ENCODE measurements at regions not wholly inside any gene's neighbourhood (a gene's known extent, or its start where the extent isn't known, plus 50 kb on each side); places are given as distances from the start of the nearest gene placed in this dataset.
"Not testable (repeated sequence)": the region's sequence is repeated elsewhere in the genome, so short reads cannot be mapped to it uniquely, and the experiment has no call there.

GRCh38 chr11:92087725-92088537 is 136.7 kb upstream of the FAT3 start:
- no peak overlapping the region for H3K9ac ChIP-seq (ENCODE audit: low read length in 5 of 5)
- H3K4me1 ChIP-seq (ENCODE audit: control insufficient read depth in 5 of 5, insufficient read depth in 5 of 5, low read length in 5 of 5), result no peaks in the 10 kb centered on the region
- H3K4me3 ChIP-seq (ENCODE audit: low read depth in 1 of 5, low read length in 5 of 5), result no peak overlapping the region
- H3K27me3 ChIP-seq (ENCODE audit: control insufficient read depth in 5 of 5, insufficient read depth in 4 of 5, low read length in 5 of 5), result no peaks in the 10 kb centered on the region
- peaks cover 0 to 5% (median 0%) of the 10 kb centered on the region in 5 donors for H3K9me3 ChIP-seq (ENCODE audit: control insufficient read depth in 5 of 5, low read length in 5 of 5)
- no peaks in the 10 kb centered on the region for H3K36me3 ChIP-seq (ENCODE audit: control insufficient read depth in 5 of 5, insufficient read depth in 5 of 5, low read length in 5 of 5)
- H3K27ac ChIP-seq (ENCODE audit: low read depth, low read length), result no peak overlapping the region

GRCh38 chr11:92083123-92083522 is 141.5 kb upstream of the FAT3 start:
- Histone ChIP-seq H3K27ac (ENCODE audit: low read depth, low read length) (no peak overlapping the region), H3K4me1 (ENCODE audit: control insufficient read depth in 5 of 5, insufficient read depth in 5 of 5, low read length in 5 of 5) (no peaks in the 10 kb centered on the region), H3K9me3 (ENCODE audit: control insufficient read depth in 5 of 5, low read length in 5 of 5) (peaks cover 0 to 5% (median 0%) of the 10 kb centered on the region in 5 donors), H3K4me3 (ENCODE audit: low read depth in 1 of 5, low read length in 5 of 5) (no peak overlapping the region), H3K27me3 (ENCODE audit: control insufficient read depth in 5 of 5, insufficient read depth in 4 of 5, low read length in 5 of 5) (no peaks in the 10 kb centered on the region), H3K9ac (ENCODE audit: low read length in 5 of 5) (no peak overlapping the region), H3K36me3 (ENCODE audit: control insufficient read depth in 5 of 5, insufficient read depth in 5 of 5, low read length in 5 of 5) (no peaks in the 10 kb centered on the region)

- Histone ChIP-seq H3K27ac (ENCODE audit: low read depth, low read length) (no peak overlapping the region), H3K9me3 (ENCODE audit: control insufficient read depth in 5 of 5, low read length in 5 of 5) (peaks cover 0 to 5% (median 0%) of the 10 kb centered on the region in 5 donors), H3K4me3 (ENCODE audit: low read depth in 1 of 5, low read length in 5 of 5) (no peak overlapping the region), H3K36me3 (ENCODE audit: control insufficient read depth in 5 of 5, insufficient read depth in 5 of 5, low read length in 5 of 5) (no peaks in the 10 kb centered on the region), H3K27me3 (ENCODE audit: control insufficient read depth in 5 of 5, insufficient read depth in 4 of 5, low read length in 5 of 5) (no peaks in the 10 kb centered on the region), H3K9ac (ENCODE audit: low read length in 5 of 5) (no peak overlapping the region), H3K4me1 (ENCODE audit: control insufficient read depth in 5 of 5, insufficient read depth in 5 of 5, low read length in 5 of 5) (no peaks in the 10 kb centered on the region)
These were observed 142.0 kb upstream of the FAT3 start for GRCh38 chr11:92082652-92083051.

- not testable (repeated sequence) for H3K27me3 ChIP-seq (ENCODE audit: control insufficient read depth in 5 of 5, insufficient read depth in 4 of 5, low read length in 5 of 5); H3K27ac ChIP-seq (ENCODE audit: low read depth, low read length); H3K4me1 ChIP-seq (ENCODE audit: control insufficient read depth in 5 of 5, insufficient read depth in 5 of 5, low read length in 5 of 5); H3K36me3 ChIP-seq (ENCODE audit: control insufficient read depth in 5 of 5, insufficient read depth in 5 of 5, low read length in 5 of 5); H3K4me3 ChIP-seq (ENCODE audit: low read depth in 1 of 5, low read length in 5 of 5); H3K9ac ChIP-seq (ENCODE audit: low read length in 5 of 5)
- peaks cover 0 to 11% (median 0%) of the 10 kb centered on the region in 5 donors for H3K9me3 ChIP-seq (ENCODE audit: control insufficient read depth in 5 of 5, low read length in 5 of 5)
These were observed 150.1 kb upstream of the FAT3 start for GRCh38 chr11:92074498-92074897.

- Histone ChIP-seq H3K4me3 (ENCODE audit: low read depth in 1 of 5, low read length in 5 of 5) (no peak overlapping the region), H3K4me1 (ENCODE audit: control insufficient read depth in 5 of 5, insufficient read depth in 5 of 5, low read length in 5 of 5) (no peaks in the 10 kb centered on the region), H3K27ac (ENCODE audit: low read depth, low read length) (no peak overlapping the region), H3K9me3 (ENCODE audit: control insufficient read depth in 5 of 5, low read length in 5 of 5) (peaks cover 0 to 7% (median 0%) of the 10 kb centered on the region in 5 donors), H3K9ac (ENCODE audit: low read length in 5 of 5) (no peak overlapping the region), H3K36me3 (ENCODE audit: control insufficient read depth in 5 of 5, insufficient read depth in 5 of 5, low read length in 5 of 5) (no peaks in the 10 kb centered on the region), H3K27me3 (ENCODE audit: control insufficient read depth in 5 of 5, insufficient read depth in 4 of 5, low read length in 5 of 5) (no peaks in the 10 kb centered on the region)
These were observed 153.0 kb upstream of the FAT3 start for GRCh38 chr11:92071660-92072059.

- no peaks in the 10 kb centered on the region for H3K4me1 ChIP-seq (ENCODE audit: control insufficient read depth in 5 of 5, insufficient read depth in 5 of 5, low read length in 5 of 5)
- H3K27me3 ChIP-seq (ENCODE audit: control insufficient read depth in 5 of 5, insufficient read depth in 4 of 5, low read length in 5 of 5), result no peaks in the 10 kb centered on the region
- no peaks in the 10 kb centered on the region for H3K36me3 ChIP-seq (ENCODE audit: control insufficient read depth in 5 of 5, insufficient read depth in 5 of 5, low read length in 5 of 5)
- no peak overlapping the region for H3K9ac ChIP-seq (ENCODE audit: low read length in 5 of 5)
- no peak overlapping the region for H3K4me3 ChIP-seq (ENCODE audit: low read depth in 1 of 5, low read length in 5 of 5)
- peaks cover 0 to 7% (median 0%) of the 10 kb centered on the region in 5 donors for H3K9me3 ChIP-seq (ENCODE audit: control insufficient read depth in 5 of 5, low read length in 5 of 5)
- no peak overlapping the region for H3K27ac ChIP-seq (ENCODE audit: low read depth, low read length)
These were observed 154.4 kb upstream of the FAT3 start for GRCh38 chr11:92070026-92070889.

- H3K4me1 ChIP-seq (ENCODE audit: control insufficient read depth in 5 of 5, insufficient read depth in 5 of 5, low read length in 5 of 5), result no peaks in the 10 kb centered on the region
- H3K9ac ChIP-seq (ENCODE audit: low read length in 5 of 5), result no peak overlapping the region
- no peaks in the 10 kb centered on the region for H3K27me3 ChIP-seq (ENCODE audit: control insufficient read depth in 5 of 5, insufficient read depth in 4 of 5, low read length in 5 of 5)
- no peak overlapping the region for H3K4me3 ChIP-seq (ENCODE audit: low read depth in 1 of 5, low read length in 5 of 5)
- peaks cover 0 to 7% (median 0%) of the 10 kb centered on the region in 5 donors for H3K9me3 ChIP-seq (ENCODE audit: control insufficient read depth in 5 of 5, low read length in 5 of 5)
- H3K36me3 ChIP-seq (ENCODE audit: control insufficient read depth in 5 of 5, insufficient read depth in 5 of 5, low read length in 5 of 5), result no peaks in the 10 kb centered on the region
- no peak overlapping the region for H3K27ac ChIP-seq (ENCODE audit: low read depth, low read length)
These were observed 157.6 kb upstream of the FAT3 start for GRCh38 chr11:92067016-92067415.

- Histone ChIP-seq H3K27me3 (ENCODE audit: control insufficient read depth in 5 of 5, insufficient read depth in 4 of 5, low read length in 5 of 5) (no peaks in the 10 kb centered on the region), H3K9ac (ENCODE audit: low read length in 5 of 5) (no peak overlapping the region), H3K4me3 (ENCODE audit: low read depth in 1 of 5, low read length in 5 of 5) (no peak overlapping the region), H3K36me3 (ENCODE audit: control insufficient read depth in 5 of 5, insufficient read depth in 5 of 5, low read length in 5 of 5) (no peaks in the 10 kb centered on the region), H3K4me1 (ENCODE audit: control insufficient read depth in 5 of 5, insufficient read depth in 5 of 5, low read length in 5 of 5) (no peaks in the 10 kb centered on the region), H3K9me3 (ENCODE audit: control insufficient read depth in 5 of 5, low read length in 5 of 5) (no peaks in the 10 kb centered on the region), H3K27ac (ENCODE audit: low read depth, low read length) (no peak overlapping the region)
These were observed 163.1 kb upstream of the FAT3 start for GRCh38 chr11:92061456-92062062.

- Histone ChIP-seq H3K27ac (ENCODE audit: low read depth, low read length) (no peak overlapping the region), H3K9me3 (ENCODE audit: control insufficient read depth in 5 of 5, low read length in 5 of 5) (no peaks in the 10 kb centered on the region), H3K9ac (ENCODE audit: low read length in 5 of 5) (no peak overlapping the region)
These were observed 166.7 kb upstream of the FAT3 start for GRCh38 chr11:92057849-92058442.

More at GRCh38 chr11:92057849-92058442, 166.7 kb upstream of the FAT3 start:
- H3K4me3 ChIP-seq (ENCODE audit: low read depth in 1 of 5, low read length in 5 of 5), result no peak overlapping the region
- no peaks in the 10 kb centered on the region for H3K4me1 ChIP-seq (ENCODE audit: control insufficient read depth in 5 of 5, insufficient read depth in 5 of 5, low read length in 5 of 5)
- H3K27me3 ChIP-seq (ENCODE audit: control insufficient read depth in 5 of 5, insufficient read depth in 4 of 5, low read length in 5 of 5), result no peaks in the 10 kb centered on the region
- H3K36me3 ChIP-seq (ENCODE audit: control insufficient read depth in 5 of 5, insufficient read depth in 5 of 5, low read length in 5 of 5), result no peaks in the 10 kb centered on the region
